ENCODE measurements at regions not wholly inside any gene's neighbourhood (a gene's known extent, or its start where the extent isn't known, plus 50 kb on each side); places are given as distances from the start of the nearest gene placed in this dataset.

DNA sequence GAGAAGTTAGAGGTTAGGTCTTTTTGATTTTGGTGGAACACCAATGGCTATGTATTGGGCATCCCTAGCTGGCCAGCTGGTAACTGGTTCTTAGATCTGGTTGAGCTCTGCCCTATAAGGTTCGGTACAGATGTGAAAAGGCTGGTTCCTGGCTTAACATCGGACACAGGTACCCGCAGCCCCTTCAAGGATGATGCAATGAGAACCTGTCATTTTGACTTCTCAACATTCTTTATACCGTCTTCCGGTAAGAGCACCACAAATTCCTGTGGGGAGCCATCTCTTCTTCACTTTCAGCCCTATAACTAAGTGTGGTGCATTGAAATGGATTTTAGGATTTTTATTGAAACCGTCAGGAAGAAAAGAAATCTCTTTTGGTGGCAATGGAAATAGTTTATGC, 222.8 kb downstream of the ADAMTS9 start:
- TF ChIP-seq, protein P1, sequence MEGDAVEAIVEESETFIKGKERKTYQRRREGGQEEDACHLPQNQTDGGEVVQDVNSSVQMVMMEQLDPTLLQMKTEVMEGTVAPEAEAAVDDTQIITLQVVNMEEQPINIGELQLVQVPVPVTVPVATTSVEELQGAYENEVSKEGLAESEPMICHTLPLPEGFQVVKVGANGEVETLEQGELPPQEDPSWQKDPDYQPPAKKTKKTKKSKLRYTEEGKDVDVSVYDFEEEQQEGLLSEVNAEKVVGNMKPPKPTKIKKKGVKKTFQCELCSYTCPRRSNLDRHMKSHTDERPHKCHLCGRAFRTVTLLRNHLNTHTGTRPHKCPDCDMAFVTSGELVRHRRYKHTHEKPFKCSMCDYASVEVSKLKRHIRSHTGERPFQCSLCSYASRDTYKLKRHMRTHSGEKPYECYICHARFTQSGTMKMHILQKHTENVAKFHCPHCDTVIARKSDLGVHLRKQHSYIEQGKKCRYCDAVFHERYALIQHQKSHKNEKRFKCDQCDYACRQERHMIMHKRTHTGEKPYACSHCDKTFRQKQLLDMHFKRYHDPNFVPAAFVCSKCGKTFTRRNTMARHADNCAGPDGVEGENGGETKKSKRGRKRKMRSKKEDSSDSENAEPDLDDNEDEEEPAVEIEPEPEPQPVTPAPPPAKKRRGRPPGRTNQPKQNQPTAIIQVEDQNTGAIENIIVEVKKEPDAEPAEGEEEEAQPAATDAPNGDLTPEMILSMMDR (conservative IDR thresholded peaks at IDR 0.05; ENCODE audit: low read depth, low read length), result no peak
- no peak overlapping the region for H3K4me3 ChIP-seq (ENCODE audit: low read depth, low read length)
- DNase-seq (ENCODE audit: low read depth), result no peak

DNA sequence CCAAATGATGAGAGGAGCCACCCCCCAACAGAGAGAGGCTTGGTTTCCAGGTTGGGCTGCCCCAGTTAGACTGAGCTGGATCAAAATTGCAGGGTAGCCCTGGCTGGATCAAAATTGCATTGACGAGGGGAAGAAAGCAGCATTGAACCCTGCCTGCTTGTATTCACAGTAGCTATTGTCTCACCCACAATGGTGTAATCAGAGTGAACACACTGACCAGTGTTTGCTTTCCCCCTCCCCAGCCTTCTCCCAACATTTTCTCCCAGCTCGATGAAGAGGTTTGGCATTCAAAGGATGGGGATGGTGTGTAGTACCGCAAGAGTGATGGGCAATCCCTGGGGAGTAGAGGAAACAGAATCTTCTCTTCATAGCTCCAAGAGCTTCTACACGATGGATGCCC, 223.8 kb downstream of the ADAMTS9 start:
- H3K4me3 ChIP-seq (ENCODE audit: low read depth, low read length), result no peak overlapping the region
- TF ChIP-seq, protein P1 (conservative IDR thresholded peaks at IDR 0.05; ENCODE audit: low read depth, low read length), result no peak
- no peak for DNase-seq (ENCODE audit: low read depth)

DNA sequence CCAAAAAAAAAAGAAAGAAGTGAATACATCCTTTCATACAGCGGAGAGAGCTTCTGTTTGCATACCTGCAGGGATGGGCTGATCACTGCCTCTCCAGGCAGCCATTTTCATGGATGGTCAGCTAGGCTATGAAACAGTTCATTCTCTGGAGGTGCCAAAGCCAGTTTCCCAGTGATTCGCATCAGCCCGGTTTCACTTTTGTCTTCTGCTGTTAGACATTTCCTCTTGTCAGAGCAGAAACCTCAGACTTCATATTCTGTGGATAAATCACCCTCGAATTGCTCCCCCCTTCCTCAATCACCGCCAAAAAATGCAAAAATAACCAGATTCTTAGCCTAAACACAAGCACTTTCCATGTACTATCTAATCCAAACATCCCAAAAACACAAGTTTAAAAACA, 225.6 kb downstream of the ADAMTS9 start:
- no peak overlapping the region for H3K4me3 ChIP-seq (ENCODE audit: low read depth, low read length)
- DNase-seq (ENCODE audit: low read depth), result no peak

DNA sequence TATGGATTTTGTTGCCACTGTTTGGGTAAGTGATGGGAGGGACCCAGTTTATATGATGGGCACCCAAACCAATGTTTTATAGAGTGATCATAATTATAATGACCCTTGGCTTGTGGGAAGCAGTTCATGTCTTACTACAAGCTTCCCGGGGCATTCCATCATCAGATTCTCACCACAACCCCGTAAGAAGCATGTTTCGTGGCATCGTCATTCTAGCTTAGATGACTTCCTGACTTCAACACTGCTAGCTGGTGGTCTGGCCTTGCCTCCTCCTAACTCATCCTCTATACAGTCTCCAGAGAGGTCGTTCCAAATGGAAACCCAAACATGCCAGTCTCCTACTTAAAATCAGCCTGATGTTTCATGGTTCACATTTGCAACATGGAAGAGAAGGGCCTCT, 226.9 kb downstream of the ADAMTS9 start:
- TF ChIP-seq, protein P1 (conservative IDR thresholded peaks at IDR 0.05; ENCODE audit: low read depth, low read length), result no peak
- DNase-seq (ENCODE audit: low read depth), result no peak
- H3K4me3 ChIP-seq (ENCODE audit: low read depth, low read length), result no peak overlapping the region

More for the DNA sequence above, 225.6 kb downstream of the ADAMTS9 start:
- TF ChIP-seq, protein P1 (conservative IDR thresholded peaks at IDR 0.05; ENCODE audit: low read depth, low read length), result no peak

DNA sequence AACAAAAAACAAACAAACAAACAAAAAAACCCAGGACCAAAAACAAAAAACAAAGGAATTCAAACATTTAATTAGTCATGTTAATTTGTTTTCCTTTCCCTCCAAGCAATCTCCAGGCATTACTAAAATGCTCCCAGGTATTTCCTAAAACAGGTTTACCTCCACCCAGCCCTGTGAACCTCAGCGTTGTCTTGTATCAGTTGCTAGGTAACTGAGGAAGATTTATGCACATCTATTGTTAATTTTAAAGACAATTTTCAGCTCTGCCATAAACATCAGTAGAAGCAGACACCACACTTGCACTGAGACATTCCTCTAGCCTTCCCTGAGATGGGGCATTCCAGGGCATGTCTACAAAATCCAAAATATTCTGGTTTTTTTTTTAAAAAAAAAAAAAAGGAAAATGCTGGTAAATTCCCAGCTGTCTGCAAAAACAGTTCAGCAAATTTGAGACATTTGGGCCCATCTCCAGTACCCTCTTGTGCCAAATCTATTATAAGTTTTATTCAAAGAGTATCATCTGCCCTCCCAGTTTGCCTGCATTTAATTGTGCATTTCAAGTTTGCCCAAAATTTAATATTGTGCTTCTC, 227.6 kb downstream of the ADAMTS9 start:
- H3K4me3 ChIP-seq (ENCODE audit: low read depth, low read length), result no peak overlapping the region
- TF ChIP-seq, protein P1 (conservative IDR thresholded peaks at IDR 0.05; ENCODE audit: low read depth, low read length), result no peak
- DNase-seq (ENCODE audit: low read depth), result no peak

DNA sequence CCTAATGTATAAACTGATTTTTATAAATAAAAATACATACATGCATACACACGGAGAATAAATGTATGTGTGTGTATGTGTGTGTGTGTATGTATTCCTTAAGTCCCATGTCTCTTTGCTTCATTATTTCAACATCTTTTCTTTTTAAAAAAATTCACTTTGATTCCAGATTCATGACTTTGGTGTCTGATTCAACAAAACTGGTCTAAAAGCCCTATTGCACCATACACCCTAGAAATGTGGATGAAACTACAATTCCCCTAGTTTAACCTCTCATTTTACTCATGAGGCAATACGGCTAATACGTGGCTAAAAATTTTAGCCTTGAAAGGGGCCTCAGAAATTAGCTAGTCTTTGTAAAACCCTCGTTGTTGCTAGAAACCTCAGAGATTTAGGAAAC, 228.1 kb downstream of the ADAMTS9 start:
- TF ChIP-seq, protein P1 (conservative IDR thresholded peaks at IDR 0.05; ENCODE audit: low read depth, low read length), result no peak
- no peak overlapping the region for H3K4me3 ChIP-seq (ENCODE audit: low read depth, low read length)
- DNase-seq (ENCODE audit: low read depth), result no peak

DNA sequence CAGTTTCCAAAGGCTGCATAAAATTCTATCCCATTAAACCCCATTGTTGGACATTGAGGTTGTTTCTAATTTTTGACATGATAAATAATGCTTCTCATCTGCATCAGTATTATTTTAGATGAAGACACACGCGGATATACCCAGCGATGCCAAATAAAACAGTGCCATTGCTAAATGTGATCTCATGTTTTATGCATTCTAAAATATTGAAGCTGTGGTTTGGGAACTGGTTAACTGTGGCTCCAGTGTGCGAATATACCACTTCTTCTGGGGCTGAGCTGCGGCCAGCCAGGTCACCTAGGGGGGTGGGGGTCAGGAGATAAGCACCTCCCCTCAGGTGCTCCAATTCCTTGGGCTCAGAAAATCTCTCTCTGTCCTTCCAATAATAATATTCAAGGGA, 230.0 kb downstream of the ADAMTS9 start:
- TF ChIP-seq, protein P1 (conservative IDR thresholded peaks at IDR 0.05; ENCODE audit: low read depth, low read length), result no peak
- DNase-seq (ENCODE audit: low read depth), result no peak
- no peak overlapping the region for H3K4me3 ChIP-seq (ENCODE audit: low read depth, low read length)

Data from epithelial cell of proximal tubule (primary cell).